ENCODE measurements at regions not wholly inside any gene's neighbourhood (a gene's known extent, or its start where the extent isn't known, plus 50 kb on each side); places are given as distances from the start of the nearest gene placed in this dataset.
"Not testable (repeated sequence)": the region's sequence is repeated elsewhere in the genome, so short reads cannot be mapped to it uniquely, and the experiment has no call there.

DNA sequence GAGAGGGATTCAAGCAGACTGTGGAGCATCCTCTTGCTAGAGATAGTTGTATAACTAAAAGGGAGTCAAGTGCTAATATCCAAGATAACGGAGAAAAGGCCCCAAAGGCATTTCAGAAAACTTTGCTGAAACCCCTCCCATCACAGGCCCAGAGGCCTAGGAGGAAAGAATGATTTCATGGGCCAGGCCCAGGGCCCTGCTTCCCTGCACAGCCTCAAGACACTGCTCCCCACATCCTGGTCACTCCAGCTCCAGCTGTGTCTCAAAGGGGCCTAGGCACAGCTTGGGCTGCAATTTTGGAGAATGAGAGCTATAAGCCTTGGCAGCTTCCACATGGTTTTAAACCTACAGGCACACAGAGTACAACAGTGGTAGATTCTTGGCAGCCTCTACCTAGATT lies 85.6 kb downstream of the OR13A1 start:
- Histone ChIP-seq H3K9me3 (ENCODE audit: control insufficient read depth in 1 of 2, low read length in 2 of 2) (peaks cover 0 to 9% of the 10 kb centered on the region in 2 donors), H3K36me3 (ENCODE audit: control insufficient read depth in 1 of 2, insufficient read depth in 2 of 2, low read length in 2 of 2) (no peaks in the 10 kb centered on the region), H3K4me3 (ENCODE audit: low read depth in 1 of 2, low read length in 2 of 2) (no peak overlapping the region), H3K27ac (ENCODE audit: low read length) (no peak overlapping the region), H3K27me3 (ENCODE audit: low read depth, low read length) (no peaks in the 10 kb centered on the region), H3K4me1 (ENCODE audit: control insufficient read depth in 1 of 2, insufficient read depth in 2 of 2, low read length in 2 of 2) (no peaks in the 10 kb centered on the region)

DNA sequence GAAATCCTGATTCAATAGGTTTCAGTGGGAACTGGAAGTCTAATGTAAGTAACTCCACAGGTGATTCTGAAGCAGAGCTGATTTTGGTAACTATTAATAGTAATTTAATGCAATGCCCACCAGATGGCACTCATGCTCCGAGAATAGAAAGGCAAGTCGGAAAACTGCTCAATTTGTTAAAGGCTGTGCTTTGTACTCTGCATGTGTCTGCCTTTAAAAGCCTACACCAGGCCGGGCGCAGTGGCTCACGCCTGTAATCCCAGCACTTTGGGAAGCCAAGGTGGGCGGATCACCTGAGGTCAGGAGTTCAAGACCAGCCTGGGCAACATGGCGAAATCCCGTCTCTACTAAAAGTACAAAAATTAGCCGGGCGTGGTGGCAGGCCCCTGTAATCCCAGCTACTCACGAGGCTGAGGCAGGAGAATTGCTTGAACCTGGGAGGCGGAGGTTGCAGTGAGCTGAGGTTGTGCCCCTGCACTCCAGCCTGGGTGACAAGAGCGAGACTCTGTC lies 80.1 kb downstream of the OR13A1 start:
- not testable (repeated sequence) for H3K36me3 ChIP-seq (ENCODE audit: control insufficient read depth in 1 of 2, insufficient read depth in 2 of 2, low read length in 2 of 2); H3K4me1 ChIP-seq (ENCODE audit: control insufficient read depth in 1 of 2, insufficient read depth in 2 of 2, low read length in 2 of 2); H3K4me3 ChIP-seq (ENCODE audit: low read depth in 1 of 2, low read length in 2 of 2); H3K9me3 ChIP-seq (ENCODE audit: control insufficient read depth in 1 of 2, low read length in 2 of 2); H3K27ac ChIP-seq (ENCODE audit: low read length); H3K27me3 ChIP-seq (ENCODE audit: low read depth, low read length)

DNA sequence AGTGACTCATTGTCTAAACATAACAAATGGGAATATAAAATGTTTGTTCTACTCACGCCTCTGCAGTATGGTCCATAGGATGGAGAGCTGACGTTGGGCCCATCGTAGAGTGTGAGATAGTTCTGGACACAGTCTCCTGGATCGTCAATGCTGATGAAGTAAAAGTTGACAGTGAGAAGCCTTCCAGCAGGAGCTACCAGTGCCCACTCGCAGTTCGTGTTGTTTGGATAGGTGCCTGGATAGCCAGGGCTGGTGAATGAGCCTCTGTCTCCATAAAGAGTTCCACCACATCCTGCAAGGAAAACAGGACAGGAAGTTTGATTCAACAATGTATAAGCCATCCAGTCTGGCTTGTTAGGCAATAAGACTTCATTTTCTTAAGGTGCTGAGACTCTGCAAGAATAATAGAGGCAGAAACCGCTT lies 79.6 kb downstream of the OR13A1 start:
- H3K4me1 ChIP-seq (ENCODE audit: control insufficient read depth in 1 of 2, insufficient read depth in 2 of 2, low read length in 2 of 2) = no peaks in the 10 kb centered on the region
- no peak overlapping the region for H3K27ac ChIP-seq (ENCODE audit: low read length)
- H3K4me3 ChIP-seq (ENCODE audit: low read depth in 1 of 2, low read length in 2 of 2) = no peak overlapping the region
- no peaks in the 10 kb centered on the region for H3K36me3 ChIP-seq (ENCODE audit: control insufficient read depth in 1 of 2, insufficient read depth in 2 of 2, low read length in 2 of 2)
- no peaks in the 10 kb centered on the region for H3K27me3 ChIP-seq (ENCODE audit: low read depth, low read length)
- H3K9me3 ChIP-seq (ENCODE audit: control insufficient read depth in 1 of 2, low read length in 2 of 2) = no peaks in the 10 kb centered on the region

DNA sequence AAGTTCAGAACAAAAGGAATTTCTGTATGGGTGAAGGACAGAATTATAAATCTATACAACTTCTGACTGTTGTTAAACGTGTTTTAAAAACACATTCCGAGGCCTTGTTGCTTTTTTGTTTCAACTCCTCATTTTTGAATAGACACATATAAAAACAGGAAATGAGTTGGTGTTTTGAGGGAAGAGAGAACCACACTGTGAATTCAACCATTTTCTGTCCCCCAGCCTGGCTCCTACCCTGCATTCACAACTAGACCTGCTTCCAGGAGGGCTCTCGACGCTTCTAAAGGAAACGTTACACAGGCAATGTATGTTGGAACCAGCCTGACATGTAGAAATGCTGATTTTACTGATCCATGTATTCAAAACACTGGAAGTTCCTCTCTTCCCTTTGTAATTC lies 76.5 kb downstream of the OR13A1 start:
- no peaks in the 10 kb centered on the region for H3K36me3 ChIP-seq (ENCODE audit: control insufficient read depth in 1 of 2, insufficient read depth in 2 of 2, low read length in 2 of 2)
- no peaks in the 10 kb centered on the region for H3K9me3 ChIP-seq (ENCODE audit: control insufficient read depth in 1 of 2, low read length in 2 of 2)
- H3K27me3 ChIP-seq (ENCODE audit: low read depth, low read length) = no peaks in the 10 kb centered on the region
- H3K4me3 ChIP-seq (ENCODE audit: low read depth in 1 of 2, low read length in 2 of 2) = no peak overlapping the region
- H3K27ac ChIP-seq (ENCODE audit: low read length) = no peak overlapping the region
- H3K4me1 ChIP-seq (ENCODE audit: control insufficient read depth in 1 of 2, insufficient read depth in 2 of 2, low read length in 2 of 2) = no peaks in the 10 kb centered on the region

DNA sequence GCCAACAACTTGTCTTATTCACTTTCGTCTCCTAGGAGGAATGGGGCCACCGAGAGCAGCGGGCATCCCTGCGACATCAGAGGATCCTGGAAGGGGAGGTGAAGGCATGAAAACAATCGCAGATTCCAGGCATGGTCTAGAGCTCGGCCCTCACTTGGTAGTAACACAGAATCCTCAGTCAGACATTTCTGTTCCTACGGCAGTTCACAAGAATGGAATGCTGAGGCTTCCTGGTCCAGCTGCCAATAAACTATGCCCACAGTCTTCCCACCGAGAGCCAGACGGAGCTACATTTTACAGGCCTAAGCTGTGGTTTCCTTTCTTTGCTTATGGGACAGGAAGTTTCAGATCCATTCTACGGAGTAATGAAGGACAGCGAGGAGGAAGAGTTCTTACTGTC lies 75.8 kb downstream of the OR13A1 start:
- Histone ChIP-seq H3K27me3 (ENCODE audit: low read depth, low read length) (no peaks in the 10 kb centered on the region), H3K9me3 (ENCODE audit: control insufficient read depth in 1 of 2, low read length in 2 of 2) (no peaks in the 10 kb centered on the region), H3K27ac (ENCODE audit: low read length) (no peak overlapping the region), H3K36me3 (ENCODE audit: control insufficient read depth in 1 of 2, insufficient read depth in 2 of 2, low read length in 2 of 2) (no peaks in the 10 kb centered on the region), H3K4me3 (ENCODE audit: low read depth in 1 of 2, low read length in 2 of 2) (no peak overlapping the region), H3K4me1 (ENCODE audit: control insufficient read depth in 1 of 2, insufficient read depth in 2 of 2, low read length in 2 of 2) (no peaks in the 10 kb centered on the region)

DNA sequence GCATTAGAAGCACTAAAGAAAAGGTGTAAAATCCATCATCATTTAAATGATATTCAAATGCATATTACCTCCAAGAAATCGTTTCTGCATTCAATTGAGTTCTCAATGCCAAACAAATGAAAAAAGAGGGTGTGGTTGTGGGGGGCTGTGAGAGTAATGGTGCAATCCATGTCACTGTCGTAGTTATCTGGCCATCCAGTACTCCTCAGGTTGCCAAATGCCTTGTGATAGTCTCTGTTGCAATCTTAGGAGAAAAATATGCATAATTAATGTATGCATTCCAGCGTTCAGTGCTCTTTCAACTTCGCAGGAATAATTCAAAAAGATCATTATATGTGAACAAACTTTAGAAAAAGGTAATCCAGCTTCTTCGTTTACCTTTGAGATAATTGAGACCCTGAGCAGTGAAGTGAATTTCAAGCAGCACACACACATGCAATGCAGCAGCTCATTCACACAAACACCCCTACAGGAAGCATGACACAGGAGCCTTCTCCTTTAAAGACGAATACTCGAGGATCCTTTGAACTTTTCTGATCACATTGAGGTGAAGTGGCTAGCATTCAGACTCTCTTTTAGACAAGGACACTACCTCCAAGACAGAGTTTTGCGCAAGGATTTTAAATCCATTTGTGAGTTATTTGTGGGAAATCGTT lies 73.4 kb downstream of the OR13A1 start:
- Histone ChIP-seq H3K4me1 (ENCODE audit: control insufficient read depth in 1 of 2, insufficient read depth in 2 of 2, low read length in 2 of 2) (no peaks in the 10 kb centered on the region), H3K27ac (ENCODE audit: low read length) (no peak overlapping the region), H3K27me3 (ENCODE audit: low read depth, low read length) (no peaks in the 10 kb centered on the region)

DNA sequence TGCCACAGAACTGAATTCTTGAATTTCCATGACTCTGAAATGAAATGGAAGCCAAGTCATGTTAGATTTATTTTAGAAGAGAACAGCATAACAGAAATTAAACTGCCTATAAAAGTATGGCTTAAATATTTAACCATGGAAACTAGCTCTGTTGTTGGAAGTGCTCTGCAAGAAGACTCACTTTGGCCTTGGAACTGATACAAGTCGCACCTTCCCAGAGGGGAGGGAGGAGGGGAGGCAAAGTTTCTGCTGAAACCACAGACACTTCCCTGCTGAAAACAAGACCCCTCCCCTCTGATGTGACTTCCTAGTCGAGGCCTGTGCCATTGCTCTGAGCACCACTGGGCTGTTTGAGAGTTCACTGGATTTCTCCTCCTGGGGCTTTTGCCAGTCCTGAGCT lies 72.1 kb downstream of the OR13A1 start:
- Histone ChIP-seq H3K4me1 (ENCODE audit: control insufficient read depth in 1 of 2, insufficient read depth in 2 of 2, low read length in 2 of 2) (no peaks in the 10 kb centered on the region), H3K27me3 (ENCODE audit: low read depth, low read length) (no peaks in the 10 kb centered on the region), H3K27ac (ENCODE audit: low read length) (no peak overlapping the region), H3K9me3 (ENCODE audit: control insufficient read depth in 1 of 2, low read length in 2 of 2) (no peaks in the 10 kb centered on the region), H3K36me3 (ENCODE audit: control insufficient read depth in 1 of 2, insufficient read depth in 2 of 2, low read length in 2 of 2) (no peaks in the 10 kb centered on the region), H3K4me3 (ENCODE audit: low read depth in 1 of 2, low read length in 2 of 2) (no peak overlapping the region)

More for the DNA sequence above, 73.4 kb downstream of the OR13A1 start:
- Histone ChIP-seq H3K36me3 (ENCODE audit: control insufficient read depth in 1 of 2, insufficient read depth in 2 of 2, low read length in 2 of 2) (no peaks in the 10 kb centered on the region), H3K9me3 (ENCODE audit: control insufficient read depth in 1 of 2, low read length in 2 of 2) (no peaks in the 10 kb centered on the region), H3K4me3 (ENCODE audit: low read depth in 1 of 2, low read length in 2 of 2) (no peak overlapping the region)

DNA sequence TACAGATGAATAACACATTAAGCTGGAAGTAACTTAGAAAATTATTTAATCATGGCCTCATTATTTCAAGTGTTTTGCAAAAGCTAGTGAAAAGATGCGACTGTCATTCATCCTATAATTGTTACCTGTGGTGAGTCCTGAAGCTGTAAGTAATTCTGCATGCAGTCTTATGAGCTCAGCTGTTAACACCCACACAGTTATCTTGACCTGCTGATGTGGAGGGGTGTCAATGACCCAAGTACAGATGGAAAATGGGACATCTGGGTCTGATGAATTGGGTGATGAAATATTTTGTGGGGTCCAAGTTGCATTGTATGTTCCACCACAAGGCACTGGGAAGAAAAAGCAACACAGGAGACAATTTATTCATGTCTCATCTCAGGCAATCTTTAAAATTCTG lies 68.9 kb downstream of the OR13A1 start:
- no peaks in the 10 kb centered on the region for H3K9me3 ChIP-seq (ENCODE audit: control insufficient read depth in 1 of 2, low read length in 2 of 2)
- H3K27me3 ChIP-seq (ENCODE audit: low read depth, low read length) = no peaks in the 10 kb centered on the region
- H3K4me1 ChIP-seq (ENCODE audit: control insufficient read depth in 1 of 2, insufficient read depth in 2 of 2, low read length in 2 of 2) = no peaks in the 10 kb centered on the region
- no peak overlapping the region for H3K27ac ChIP-seq (ENCODE audit: low read length)
- no peak overlapping the region for H3K4me3 ChIP-seq (ENCODE audit: low read depth in 1 of 2, low read length in 2 of 2)
- no peaks in the 10 kb centered on the region for H3K36me3 ChIP-seq (ENCODE audit: control insufficient read depth in 1 of 2, insufficient read depth in 2 of 2, low read length in 2 of 2)

DNA sequence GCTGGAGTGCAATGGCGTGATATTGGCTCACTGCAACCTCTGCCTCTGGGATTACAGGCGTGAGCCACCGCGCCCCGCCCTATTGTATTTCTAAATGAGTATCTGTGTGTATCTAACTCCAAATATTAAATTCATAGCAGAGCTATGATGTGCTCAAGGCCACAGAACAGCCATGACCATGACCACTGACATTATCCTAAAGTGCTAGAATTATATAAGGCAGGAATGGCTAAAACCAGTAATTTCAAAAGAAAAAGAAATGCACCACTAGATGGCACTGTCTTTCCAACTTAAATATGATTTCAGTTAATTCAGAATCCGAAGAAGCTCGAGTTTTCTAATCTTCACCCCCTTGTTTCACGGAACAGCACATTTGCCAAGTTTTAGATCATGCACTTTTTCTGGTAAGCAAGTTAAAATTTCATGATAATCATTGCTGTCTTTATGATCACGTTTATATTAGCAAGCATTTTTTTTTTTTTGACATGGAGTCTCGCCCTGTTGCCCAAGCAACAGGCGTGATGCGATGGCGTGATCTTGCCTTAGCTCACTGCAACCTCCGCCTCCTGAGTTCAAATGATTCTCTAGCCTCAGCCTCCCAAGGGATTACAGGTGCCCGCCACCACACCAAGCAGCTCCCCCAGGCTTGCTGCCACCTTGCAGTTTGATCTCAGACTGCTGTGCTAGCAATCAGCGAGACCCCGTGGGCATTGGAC lies 65.3 kb downstream of the OR13A1 start:
- Histone ChIP-seq H3K9me3 (ENCODE audit: control insufficient read depth in 1 of 2, low read length in 2 of 2) (no peaks in the 10 kb centered on the region), H3K4me3 (ENCODE audit: low read depth in 1 of 2, low read length in 2 of 2) (peak overlapping the region in 1 of 2 donors; percentile 8), H3K4me1 (ENCODE audit: control insufficient read depth in 1 of 2, insufficient read depth in 2 of 2, low read length in 2 of 2) (no peaks in the 10 kb centered on the region), H3K36me3 (ENCODE audit: control insufficient read depth in 1 of 2, insufficient read depth in 2 of 2, low read length in 2 of 2) (no peaks in the 10 kb centered on the region), H3K27me3 (ENCODE audit: low read depth, low read length) (no peaks in the 10 kb centered on the region), H3K27ac (ENCODE audit: low read length) (no peak overlapping the region)

DNA sequence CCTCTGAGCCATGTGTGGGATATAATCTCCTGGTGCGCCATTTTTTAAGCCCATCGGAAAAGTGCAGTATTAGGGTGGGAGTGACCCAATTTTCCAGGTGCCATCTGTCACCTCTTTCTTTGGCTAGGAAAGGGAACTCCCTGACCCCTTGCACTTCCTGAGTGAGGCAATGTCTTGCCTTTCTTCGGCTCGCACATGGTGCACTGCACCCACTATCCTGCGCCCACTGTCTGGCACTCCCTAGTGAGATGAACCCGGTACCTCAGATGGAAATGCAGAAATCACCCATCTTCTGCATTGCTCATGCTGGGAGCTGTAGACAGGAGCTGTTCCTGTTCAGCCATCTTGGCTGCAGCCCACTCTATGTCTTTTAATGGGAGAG lies 64.7 kb downstream of the OR13A1 start:
- H3K4me3 ChIP-seq (ENCODE audit: low read depth in 1 of 2, low read length in 2 of 2) = not testable (repeated sequence)

More for the DNA sequence above, 64.7 kb downstream of the OR13A1 start:
- H3K9me3 ChIP-seq (ENCODE audit: control insufficient read depth in 1 of 2, low read length in 2 of 2); H3K27me3 ChIP-seq (ENCODE audit: low read depth, low read length); H3K4me1 ChIP-seq (ENCODE audit: control insufficient read depth in 1 of 2, insufficient read depth in 2 of 2, low read length in 2 of 2); H3K36me3 ChIP-seq (ENCODE audit: control insufficient read depth in 1 of 2, insufficient read depth in 2 of 2, low read length in 2 of 2); H3K27ac ChIP-seq (ENCODE audit: low read length): not testable (repeated sequence)

All from muscle layer of duodenum (tissue), 2 donors.